HepG2 (cell line): ENCODE measurements at regions not wholly inside any gene's neighbourhood (a gene's known extent, or its start where the extent isn't known, plus 50 kb on each side); places are given as distances from the start of the nearest gene placed in this dataset.

Experiments used
- CCAR2 ChIP-seq: fragments of 200-400 bp; formaldehyde crosslinking; optimal IDR thresholded peaks from 2 replicates; pipeline ENCODE3; 2018; ENCODE audit warnings: low read depth, mild to moderate bottlenecking, low read length, moderate library complexity
- CENPX ChIP-seq: sonication (generic); formaldehyde crosslinking; IDR thresholded peaks from 2 replicates; pipeline ENCODE4 v1.9.0; 2021; ENCODE audit warnings: mild to moderate bottlenecking, missing genetic modification reagents, moderate library complexity
- EHMT2 ChIP-seq: fragments of 200-600 bp; sonication (generic); IDR thresholded peaks from 2 replicates; pipeline ENCODE4 v1.7.0; 2017; ENCODE audit warnings: antibody characterized with exemption, low read depth, low read length, borderline replicate concordance
- GATAD2A ChIP-seq: IDR thresholded peaks from 2 replicates; pipeline ENCODE4 v1.6.1; 2016
- HMG20B ChIP-seq: conservative IDR thresholded peaks from 2 replicates; pipeline ENCODE4 v1.6.1; 2016; ENCODE audit warnings: missing genetic modification reagents, missing compliant biosample characterization
- SMAD9 ChIP-seq: sonication (generic); formaldehyde crosslinking; IDR thresholded peaks from 2 replicates; pipeline ENCODE4 v1.5.1; 2020; ENCODE audit warnings: mild to moderate bottlenecking, missing genetic modification reagents
- TCF7 ChIP-seq: sonication (generic); IDR thresholded peaks from 2 replicates; pipeline ENCODE4 v1.6.1; 2016; ENCODE audit warnings: antibody characterized with exemption, low read depth
- ZBTB7A ChIP-seq: sonication (generic); formaldehyde crosslinking; IDR thresholded peaks from 2 replicates; pipeline ENCODE4 v1.8.0; 2022; ENCODE audit warnings: mild to moderate bottlenecking, missing genetic modification reagents
- ZMYM4 ChIP-seq: sonication (generic); formaldehyde crosslinking; IDR thresholded peaks from 2 replicates; pipeline ENCODE4 v1.8.1; 2023; ENCODE audit warnings: mild to moderate bottlenecking, missing genetic modification reagents
- ZNF10 ChIP-seq: sonication (generic); formaldehyde crosslinking; IDR thresholded peaks from 2 replicates; pipeline ENCODE4 v1.4.0; 2020; ENCODE audit warnings: mild to moderate bottlenecking, low read depth, missing genetic modification reagents, borderline replicate concordance
- ZNF180 ChIP-seq: sonication (generic); formaldehyde crosslinking; IDR thresholded peaks from 2 replicates; pipeline ENCODE4 v1.4.0; 2020; ENCODE audit warnings: low read depth, missing genetic modification reagents, borderline replicate concordance
- ZNF224 ChIP-seq: sonication (generic); formaldehyde crosslinking; IDR thresholded peaks from 2 replicates; pipeline ENCODE4 v1.5.0; 2020; ENCODE audit warnings: mild to moderate bottlenecking, missing genetic modification reagents
- ZNF552 ChIP-seq: sonication (generic); formaldehyde crosslinking; IDR thresholded peaks from 2 replicates; pipeline ENCODE4 v1.9.0; 2022; ENCODE audit warnings: missing genetic modification reagents, mild to moderate bottlenecking, borderline replicate concordance
- ZSCAN29 ChIP-seq: sonication (generic); formaldehyde crosslinking; conservative IDR thresholded peaks from 2 replicates; pipeline ENCODE4 v1.4.0; 2020; ENCODE audit warnings: mild to moderate bottlenecking, missing genetic modification reagents
- TF ChIP-seq, protein P1 (sequence below): sonication (generic); formaldehyde crosslinking; IDR thresholded peaks from 2 replicates; pipeline ENCODE4 v1.4.0; 2020; ENCODE audit warnings: mild to moderate bottlenecking, missing genetic modification reagents, borderline replicate concordance
- TF ChIP-seq, protein P2 (sequence below): sonication (generic); formaldehyde crosslinking; IDR thresholded peaks from 2 replicates; pipeline ENCODE4 v1.4.0; 2020; ENCODE audit warnings: missing genetic modification reagents

DNA sequence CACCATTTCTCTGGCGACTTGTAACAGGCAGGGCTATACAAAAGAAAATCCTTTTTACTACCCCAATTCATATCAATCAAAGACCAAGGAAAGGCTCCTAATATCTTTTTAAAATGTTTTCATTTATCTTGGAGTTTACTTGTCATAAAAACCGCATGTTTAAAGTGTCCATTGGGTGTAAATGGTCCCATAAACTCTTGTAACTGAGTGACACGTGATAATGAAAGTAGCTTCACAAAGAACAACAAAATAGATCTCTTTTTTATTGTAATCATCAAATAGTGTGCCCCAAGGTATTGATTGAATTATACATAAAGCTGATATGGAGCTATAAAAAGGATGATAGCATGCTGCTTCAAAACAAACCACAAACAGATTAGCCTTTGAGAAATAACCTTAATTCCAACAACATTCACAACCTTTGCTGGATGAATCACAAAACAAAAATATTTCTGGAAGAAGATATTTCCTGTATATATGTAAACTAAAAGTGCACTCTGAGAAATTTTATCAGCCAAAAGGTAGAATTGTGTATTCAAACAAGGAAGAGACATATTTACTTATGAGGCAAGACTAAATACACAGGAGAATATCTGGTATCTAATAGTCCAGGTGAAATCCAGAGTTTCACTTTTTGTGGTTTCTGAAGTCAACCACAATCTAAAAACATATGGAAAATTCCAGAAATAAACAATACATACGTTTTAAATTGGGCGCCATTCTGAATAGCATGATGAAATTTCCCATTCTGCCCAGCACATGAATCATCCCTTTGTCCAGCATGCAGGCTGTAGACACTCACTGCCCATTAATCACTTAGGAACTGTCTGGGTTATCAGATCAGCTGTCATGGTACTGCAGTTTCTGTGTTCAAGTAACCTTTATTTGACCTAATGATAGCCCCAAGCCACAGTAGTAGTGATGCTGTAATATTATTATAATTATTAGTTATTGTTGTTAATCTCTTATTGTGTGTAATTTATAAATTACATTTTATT, 237.5 kb downstream of the PIK3C3 start (continued):
- TF ChIP-seq ZNF224 (CRISPR knock-in tag) = no peak
- no peak for TF ChIP-seq ZNF10
- TF ChIP-seq GATAD2A (CRISPR knock-in tag) = 0 out of 2 replicates have a peak, but pooled peaks have one; percentile 12
- no peak for TF ChIP-seq ZSCAN29
- TF ChIP-seq CCAR2 = no peak
- TF ChIP-seq TCF7 = no peak
- TF ChIP-seq ZBTB7A = no peak
- no peak for TF ChIP-seq SMAD9
- TF ChIP-seq ZNF552 (CRISPR knock-in tag) = no peak
- TF ChIP-seq CENPX (CRISPR knock-in tag) = no peak
- TF ChIP-seq, protein P1, sequence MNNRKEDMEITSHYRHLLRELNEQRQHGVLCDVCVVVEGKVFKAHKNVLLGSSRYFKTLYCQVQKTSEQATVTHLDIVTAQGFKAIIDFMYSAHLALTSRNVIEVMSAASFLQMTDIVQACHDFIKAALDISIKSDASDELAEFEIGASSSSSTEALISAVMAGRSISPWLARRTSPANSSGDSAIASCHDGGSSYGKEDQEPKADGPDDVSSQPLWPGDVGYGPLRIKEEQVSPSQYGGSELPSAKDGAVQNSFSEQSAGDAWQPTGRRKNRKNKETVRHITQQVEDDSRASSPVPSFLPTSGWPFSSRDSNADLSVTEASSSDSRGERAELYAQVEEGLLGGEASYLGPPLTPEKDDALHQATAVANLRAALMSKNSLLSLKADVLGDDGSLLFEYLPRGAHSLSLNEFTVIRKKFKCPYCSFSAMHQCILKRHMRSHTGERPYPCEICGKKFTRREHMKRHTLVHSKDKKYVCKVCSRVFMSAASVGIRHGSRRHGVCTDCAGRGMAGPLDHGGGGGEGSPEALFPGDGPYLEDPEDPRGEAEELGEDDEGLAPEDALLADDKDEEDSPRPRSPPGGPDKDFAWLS (CRISPR knock-in tag) = no peak
- TF ChIP-seq ZMYM4 (CRISPR knock-in tag) = no peak
- TF ChIP-seq, protein P2, sequence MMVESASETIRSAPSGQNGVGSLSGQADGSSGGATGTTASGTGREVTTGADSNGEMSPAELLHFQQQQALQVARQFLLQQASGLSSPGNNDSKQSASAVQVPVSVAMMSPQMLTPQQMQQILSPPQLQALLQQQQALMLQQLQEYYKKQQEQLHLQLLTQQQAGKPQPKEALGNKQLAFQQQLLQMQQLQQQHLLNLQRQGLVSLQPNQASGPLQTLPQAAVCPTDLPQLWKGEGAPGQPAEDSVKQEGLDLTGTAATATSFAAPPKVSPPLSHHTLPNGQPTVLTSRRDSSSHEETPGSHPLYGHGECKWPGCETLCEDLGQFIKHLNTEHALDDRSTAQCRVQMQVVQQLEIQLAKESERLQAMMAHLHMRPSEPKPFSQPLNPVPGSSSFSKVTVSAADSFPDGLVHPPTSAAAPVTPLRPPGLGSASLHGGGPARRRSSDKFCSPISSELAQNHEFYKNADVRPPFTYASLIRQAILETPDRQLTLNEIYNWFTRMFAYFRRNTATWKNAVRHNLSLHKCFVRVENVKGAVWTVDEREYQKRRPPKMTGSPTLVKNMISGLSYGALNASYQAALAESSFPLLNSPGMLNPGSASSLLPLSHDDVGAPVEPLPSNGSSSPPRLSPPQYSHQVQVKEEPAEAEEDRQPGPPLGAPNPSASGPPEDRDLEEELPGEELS (CRISPR knock-in tag) = 0 out of 2 replicates have a peak, but pooled peaks have one; percentile 30
- no peak for TF ChIP-seq ZNF180 (CRISPR knock-in tag)
- TF ChIP-seq EHMT2 = no peak
- TF ChIP-seq HMG20B = no peak
